HepG2 (cell line): ENCODE measurements at regions not wholly inside any gene's neighbourhood (a gene's known extent, or its start where the extent isn't known, plus 50 kb on each side); places are given as distances from the start of the nearest gene placed in this dataset.

ENCODE experiments used
- ATAC-seq: fragments of 200-7000 bp; cut with Tn5 transposase; 3 replicates; pipeline ENCODE4 v1.9.1; 2020; ENCODE audit warnings: mild to moderate bottlenecking, moderate library complexity
- BruUV-seq: library from RNA; stranded (reverse); fragments of 400-500 nt; replicated peaks from 2 replicates; lab custom pipeline; 2021; lab: Mats Ljungman, UMichigan
- CTCF ChIA-PET: fragments of 300-600 bp; formaldehyde crosslinking; extraction: SDS; loops from one replicate; lab custom pipeline; 2021; ENCODE audit warnings: low total read pairs, inconsistent platforms, low intra/inter-chr PET ratio; lab: Yijun Ruan, JAX
- POLR2A ChIA-PET: fragments of 350-600 bp; sonication (Branson Sonifier 250); formaldehyde crosslinking; loops from one replicate; lab custom pipeline; 2020; ENCODE audit warnings: antibody characterized with exemption, inconsistent platforms; lab: Yijun Ruan, JAX
- DNase-seq: peaks from one replicate; pipeline ENCODE4 v3.0.0-alpha.2; 2015; ENCODE audit warnings: low spot score
- FAIRE-seq: peaks from 3 replicates; lab custom pipeline; 2011; peaks lifted over from hg19 to GRCh38; lab: Jason Lieb, UNC
- H2AFZ ChIP-seq: one replicate; pipeline ENCODE4 v1.6.1; 2011; ENCODE audit warnings: low read length, inconsistent platforms
- H3K27ac ChIP-seq: fragments of 300-600 bp; 3 replicates; pipeline ENCODE4 v1.8.0; 2011; ENCODE audit warnings: mixed run types, mild to moderate bottlenecking, mixed read lengths, low read length, inconsistent platforms; ENCODE audit not compliant: insufficient read depth; ENCODE audit errors: extremely low read length
- H3K27me3 ChIP-seq, 2 experiments: fragments of 200-600 bp in 1 of 2; 2 replicates in 1 of 2; 3 replicates in 1 of 2; pipeline versions ENCODE4 v1.6.0 to v1.8.0; 2011; ENCODE audit warnings: low read length in 2 of 2, mild to moderate bottlenecking in 2 of 2, moderate library complexity in 2 of 2, inconsistent platforms in 1 of 2; ENCODE audit not compliant: insufficient read depth in 2 of 2, control insufficient read depth in 1 of 2
- H3K36me3 ChIP-seq, 2 experiments: fragments of 200-600 bp in 1 of 2; replicated peaks in 1 of 2; 2 replicates in 1 of 2; 3 replicates in 1 of 2; pipeline versions ENCODE4 v1.5.1 to v1.8.0; 2011; ENCODE audit warnings: low read length in 2 of 2, inconsistent platforms in 1 of 2; ENCODE audit not compliant: insufficient read depth in 2 of 2, control insufficient read depth in 1 of 2
- H3K4me1 ChIP-seq: 2 replicates; pipeline ENCODE4 v1.5.1; 2012; ENCODE audit warnings: low read length, inconsistent platforms; ENCODE audit not compliant: insufficient read depth
- H3K4me2 ChIP-seq: 2 replicates; pipeline ENCODE4 v1.6.0; 2011; ENCODE audit warnings: low read depth, low read length, inconsistent platforms
- H3K4me3 ChIP-seq, 3 experiments: fragments of 200-600 bp in 1 of 3; sonication (generic), shearing (Covaris generic) in 1 of 3; replicated peaks in 1 of 3; 2 replicates each; pipeline ENCODE4 v1.5.1; 2011 to 2016; ENCODE audit warnings: low read length in 3 of 3, inconsistent platforms in 2 of 3, low read depth in 2 of 3, mild to moderate bottlenecking in 2 of 3, control low read depth in 1 of 3, mixed read lengths in 1 of 3; ENCODE audit not compliant: insufficient read depth in 1 of 3
- H3K79me2 ChIP-seq: one replicate; pipeline ENCODE4 v1.6.1; 2011; ENCODE audit warnings: low read length, inconsistent platforms; ENCODE audit not compliant: insufficient read depth
- H3K9ac ChIP-seq: 2 replicates; pipeline ENCODE4 v1.6.0; 2011; ENCODE audit warnings: mild to moderate bottlenecking, low read depth, low read length, inconsistent platforms; ENCODE audit not compliant: insufficient read depth
- H3K9me3 ChIP-seq: 2 replicates; pipeline ENCODE4 v1.5.1; 2012; ENCODE audit warnings: mild to moderate bottlenecking, low read length
- H4K20me1 ChIP-seq: 2 replicates; pipeline ENCODE4 v1.6.0; 2011; ENCODE audit warnings: inconsistent platforms, mild to moderate bottlenecking, low read length, moderate library complexity; ENCODE audit not compliant: insufficient read depth
- CBX5 ChIP-seq: sonication (generic); formaldehyde crosslinking; IDR thresholded peaks from 2 replicates; pipeline ENCODE4 v1.4.0; 2020; ENCODE audit warnings: missing genetic modification reagents, borderline replicate concordance
- GATAD1 ChIP-seq: IDR thresholded peaks from 2 replicates; pipeline ENCODE4 v1.6.1; 2016; ENCODE audit warnings: missing genetic modification reagents, missing compliant biosample characterization
- HMG20A ChIP-seq: IDR thresholded peaks from 2 replicates; pipeline ENCODE4 v1.6.1; 2016; ENCODE audit warnings: borderline replicate concordance
- HMGXB3 ChIP-seq: sonication (generic); formaldehyde crosslinking; IDR thresholded peaks from 2 replicates; pipeline ENCODE4 v1.4.0; 2020; ENCODE audit warnings: missing genetic modification reagents, borderline replicate concordance
- NONO ChIP-seq, 2 experiments: fragments of 450-650 bp in 1 of 2; sonication (generic) in 1 of 2; formaldehyde crosslinking in 1 of 2; IDR thresholded peaks in 1 of 2; conservative IDR thresholded peaks in 1 of 2; 2 replicates each; pipeline versions ENCODE4 v1.6.1 to v1.8.0; 2017 to 2022; ENCODE audit warnings: mild to moderate bottlenecking in 1 of 2, missing genetic modification reagents in 1 of 2, moderate library complexity in 1 of 2
- NRL ChIP-seq: sonication (generic); formaldehyde crosslinking; IDR thresholded peaks from 2 replicates; pipeline ENCODE4 v1.5.0; 2020; ENCODE audit warnings: missing genetic modification reagents, mild to moderate bottlenecking, moderate library complexity, borderline replicate concordance
- SP1 ChIP-seq, 2 experiments: fragments of 450-650 bp in 1 of 2; sonication (generic) in 1 of 2; formaldehyde crosslinking in 1 of 2; IDR thresholded peaks; 2 replicates each; pipeline versions ENCODE4 v1.4.0 to v1.6.1; 2016 to 2020; ENCODE audit warnings: missing genetic modification reagents in 1 of 2
- ZBED4 ChIP-seq: sonication (generic); formaldehyde crosslinking; IDR thresholded peaks from 2 replicates; pipeline ENCODE4 v1.4.0; 2020; ENCODE audit warnings: missing genetic modification reagents, borderline replicate concordance
- ZBTB3 ChIP-seq: sonication (generic); formaldehyde crosslinking; IDR thresholded peaks from 2 replicates; pipeline ENCODE4 v1.4.0; 2020; ENCODE audit warnings: low read depth, mild to moderate bottlenecking, moderate library complexity, missing genetic modification reagents, borderline replicate concordance
- ZNF12 ChIP-seq: sonication (generic); formaldehyde crosslinking; IDR thresholded peaks from 2 replicates; pipeline ENCODE4 v1.5.0; 2020; ENCODE audit warnings: missing genetic modification reagents
- ZNF18 ChIP-seq: sonication (generic); formaldehyde crosslinking; IDR thresholded peaks from 2 replicates; pipeline ENCODE4 v1.8.0; 2022; ENCODE audit warnings: mild to moderate bottlenecking, missing genetic modification reagents; ENCODE audit not compliant: insufficient replicate concordance
- ZNF235 ChIP-seq: sonication (generic); formaldehyde crosslinking; IDR thresholded peaks from 2 replicates; pipeline ENCODE4 v1.8.1; 2023; ENCODE audit warnings: mild to moderate bottlenecking, missing genetic modification reagents, borderline replicate concordance
- ZNF34 ChIP-seq: sonication (generic); formaldehyde crosslinking; IDR thresholded peaks from 2 replicates; pipeline ENCODE4 v1.4.0; 2020; ENCODE audit warnings: mild to moderate bottlenecking, missing genetic modification reagents, borderline replicate concordance
- ZNF431 ChIP-seq: sonication (generic); formaldehyde crosslinking; IDR thresholded peaks from 2 replicates; pipeline ENCODE4 v1.9.0; 2022; ENCODE audit warnings: missing genetic modification reagents, low read depth, mild to moderate bottlenecking, borderline replicate concordance
- ZSCAN31 ChIP-seq: sonication (generic); formaldehyde crosslinking; IDR thresholded peaks from 2 replicates; pipeline ENCODE4 v1.5.0; 2020; ENCODE audit warnings: low read depth, mild to moderate bottlenecking, missing genetic modification reagents
- WGBS: methylation state at CpG from one replicate; pipeline ENCODE4 v1.1.6; 2017; ENCODE audit warnings: low lambda C conversion rate; 5-methylcytosine and 5-hydroxymethylcytosine counted together
- in situ Hi-C: cut with HindIII; loops from 2 replicates; pipeline ENCODE4 v1.10.0; 2017; ENCODE audit warnings: low pct_unique_long_range_greater_than_20kb; ENCODE audit not compliant: extremely low pct_ligation_motif_present
- intact Hi-C: fragments of 100-400 bp; cut with micrococcal nuclease; formaldehyde crosslinking; loops from one replicate; pipeline ENCODE4 v1.10.0; 2022; ENCODE audit not compliant: unreplicated experiment

GRCh38 chr9:106130374-106130773, 436.0 kb downstream of the TMEM38B start:
- Histone ChIP-seq H3K27ac (no peak overlapping the region), H3K4me2 (no peak overlapping the region), H3K4me3 (no peak overlapping the region), H3K36me3 (no peaks in the 10 kb centered on the region), H3K4me1 (no peaks in the 10 kb centered on the region), H4K20me1 (no peaks in the 10 kb centered on the region), H2AFZ (no peak overlapping the region), H3K79me2 (no peaks in the 10 kb centered on the region), H3K9me3 (no peaks in the 10 kb centered on the region), H3K9ac (no peak overlapping the region), H3K27me3 (no peaks in the 10 kb centered on the region)
- intact Hi-C loops (no loop called here), in situ Hi-C loops (no loop called here)
- WGBS, result 3% methylated on average over 2 of the region's 2 CpGs
- ATAC-seq (no peak), FAIRE-seq (no peak), DNase-seq (no peak)
- POLR2A ChIA-PET, result no interaction called here
- CTCF ChIA-PET, result no interaction called here
- no TSS peak for BruUV-seq
- TF ChIP-seq ZNF34 (CRISPR knock-in tag), result no peak
- TF ChIP-seq HMGXB3 (CRISPR knock-in tag), result no peak
- no peak for TF ChIP-seq ZNF431 (CRISPR knock-in tag)
- no peak for TF ChIP-seq GATAD1
- TF ChIP-seq ZBED4 (CRISPR knock-in tag), result no peak
- TF ChIP-seq SP1 (IDR thresholded peaks at IDR 0.05), result no peak
- TF ChIP-seq SP1 (CRISPR knock-in tag; IDR thresholded peaks at IDR 0.05), result no peak
- TF ChIP-seq ZSCAN31 (CRISPR knock-in tag), result no peak
- no peak for TF ChIP-seq ZNF18
- no peak for TF ChIP-seq ZNF235 (CRISPR knock-in tag)
- no peak for TF ChIP-seq HMG20A (CRISPR knock-in tag)
- TF ChIP-seq NONO (IDR thresholded peaks at IDR 0.05), result no peak
- TF ChIP-seq NONO (CRISPR knock-in tag; conservative IDR thresholded peaks at IDR 0.05), result no peak
- no peak for TF ChIP-seq ZNF12 (CRISPR knock-in tag)
- TF ChIP-seq ZBTB3 (CRISPR knock-in tag), result no peak
- TF ChIP-seq NRL (CRISPR knock-in tag), result no peak
- TF ChIP-seq CBX5 (CRISPR knock-in tag), result no peak
